Vagina (tissue), 2 donors: ENCODE measurements at regions not wholly inside any gene's neighbourhood (a gene's known extent, or its start where the extent isn't known, plus 50 kb on each side); places are given as distances from the start of the nearest gene placed in this dataset.
"Not testable (repeated sequence)": the region's sequence is repeated elsewhere in the genome, so short reads cannot be mapped to it uniquely, and the experiment has no call there.

Source experiments
- DNase-seq, 2 donors: peaks; one replicate each; pipeline ENCODE4 v3.0.0-alpha.2; 2017; ENCODE audit errors: extremely low spot score in 2 of 2
- H3K27ac ChIP-seq: fragments of 200-600 bp; sonication (generic); one replicate; pipeline ENCODE4 v1.5.1; 2019
- H3K27me3 ChIP-seq: fragments of 200-600 bp; sonication (generic); one replicate; pipeline ENCODE4 v1.5.1; 2019
- H3K36me3 ChIP-seq, 2 donors: fragments of 200-600 bp; sonication (generic); one replicate each; pipeline ENCODE4 v1.5.1; 2017 to 2019
- H3K4me1 ChIP-seq: fragments of 200-600 bp; sonication (generic); one replicate; pipeline ENCODE4 v1.5.1; 2019
- H3K4me3 ChIP-seq, 2 donors: fragments of 200-600 bp; sonication (generic); 1 replicate in 1 of 2; 2 replicates in 1 of 2; pipeline ENCODE4 v1.5.1; 2016 to 2019
- H3K9me3 ChIP-seq: fragments of 200-600 bp; sonication (generic); one replicate; pipeline ENCODE4 v1.5.1; 2019
- CTCF ChIP-seq, 3 experiments: fragments of 450-650 bp in 2 of 3; fragments of 200-600 bp in 1 of 3; sonication (generic) in 1 of 3; IDR thresholded peaks; one replicate each; pipeline ENCODE4 v1.5.1; 2017 to 2019; ENCODE audit warnings: antibody characterized with exemption in 3 of 3, mild to moderate bottlenecking in 2 of 3, moderate library complexity in 2 of 3
- POLR2A ChIP-seq, 2 donors: fragments of 450-650 bp; IDR thresholded peaks; one replicate each; pipeline ENCODE4 v1.6.1; 2017; ENCODE audit warnings: antibody characterized with exemption in 2 of 2, mild to moderate bottlenecking in 2 of 2, moderate library complexity in 2 of 2
- POLR2AphosphoS5 ChIP-seq, 2 donors: sonication (generic); formaldehyde crosslinking; IDR thresholded peaks; one replicate each; pipeline ENCODE4 v1.9.0; 2017; ENCODE audit warnings: antibody characterized with exemption in 2 of 2, mild to moderate bottlenecking in 2 of 2, low read depth in 1 of 2; ENCODE audit not compliant: insufficient read depth in 1 of 2
- intact Hi-C: fragments of 100-400 bp; cut with DNase I; formaldehyde crosslinking; loops from one replicate; pipeline ENCODE4 v1.15.1; 2023

GRCh38 chr2:142707318-142707717 lies 170.1 kb upstream of the KYNU start:
- intact Hi-C loops = no loop called here
- TF ChIP-seq POLR2A (IDR thresholded peaks at IDR 0.05) = no peak
- TF ChIP-seq POLR2AphosphoS5 (IDR thresholded peaks at IDR 0.05; ENCODE audit: insufficient read depth in 1 of 2, low read depth in 1 of 2) = no peak
- TF ChIP-seq CTCF (IDR thresholded peaks at IDR 0.05) = no peak
- H3K27me3 ChIP-seq = no peaks in the 10 kb centered on the region
- H3K4me3 ChIP-seq = no peak overlapping the region
- H3K9me3 ChIP-seq = no peaks in the 10 kb centered on the region
- H3K36me3 ChIP-seq = no peaks in the 10 kb centered on the region
- no peak overlapping the region for H3K27ac ChIP-seq
- no peak for DNase-seq
- H3K4me1 ChIP-seq = no peaks in the 10 kb centered on the region

- H3K4me3 ChIP-seq, intact Hi-C loops, H3K4me1 ChIP-seq, H3K9me3 ChIP-seq, H3K27ac ChIP-seq, H3K36me3 ChIP-seq, H3K27me3 ChIP-seq, DNase-seq: not testable (repeated sequence)
These were observed 175.1 kb upstream of the KYNU start for GRCh38 chr2:142702397-142702796.

- intact Hi-C loops, H3K4me3 ChIP-seq, H3K27me3 ChIP-seq, H3K27ac ChIP-seq, H3K4me1 ChIP-seq, H3K36me3 ChIP-seq, H3K9me3 ChIP-seq, DNase-seq: not testable (repeated sequence)
These were observed 181.9 kb upstream of the KYNU start for GRCh38 chr2:142695350-142696257.

GRCh38 chr2:142694282-142694681 lies 183.2 kb upstream of the KYNU start:
- H3K4me3 ChIP-seq = no peak overlapping the region
- intact Hi-C loops = no loop called here
- no peaks in the 10 kb centered on the region for H3K4me1 ChIP-seq
- no peaks in the 10 kb centered on the region for H3K36me3 ChIP-seq
- TF ChIP-seq CTCF (IDR thresholded peaks at IDR 0.05) (no peak), POLR2A (IDR thresholded peaks at IDR 0.05) (no peak), POLR2AphosphoS5 (IDR thresholded peaks at IDR 0.05; ENCODE audit: insufficient read depth in 1 of 2, low read depth in 1 of 2) (no peak)
- no peak overlapping the region for H3K27ac ChIP-seq
- no peaks in the 10 kb centered on the region for H3K9me3 ChIP-seq
- H3K27me3 ChIP-seq = no peaks in the 10 kb centered on the region
- no peak for DNase-seq

GRCh38 chr2:142693171-142693950 lies 184.1 kb upstream of the KYNU start:
- H3K27ac ChIP-seq = no peak overlapping the region
- TF ChIP-seq CTCF (IDR thresholded peaks at IDR 0.05) (no peak), POLR2AphosphoS5 (IDR thresholded peaks at IDR 0.05; ENCODE audit: insufficient read depth in 1 of 2, low read depth in 1 of 2) (no peak), POLR2A (IDR thresholded peaks at IDR 0.05) (no peak)
- H3K4me3 ChIP-seq = no peak overlapping the region
- no peaks in the 10 kb centered on the region for H3K4me1 ChIP-seq
- H3K27me3 ChIP-seq = no peaks in the 10 kb centered on the region
- H3K9me3 ChIP-seq = no peaks in the 10 kb centered on the region
- intact Hi-C loops = no loop called here
- H3K36me3 ChIP-seq = no peaks in the 10 kb centered on the region
- DNase-seq = no peak
